Esophagus squamous epithelium (tissue), 4 donors: ENCODE measurements at regions not wholly inside any gene's neighbourhood (a gene's known extent, or its start where the extent isn't known, plus 50 kb on each side); places are given as distances from the start of the nearest gene placed in this dataset.

Source experiments
- CTCF ChIP-seq, 6 experiments: fragments of 450-650 bp in 4 of 6; fragments of 200-600 bp in 2 of 6; sonication (generic) in 2 of 6; IDR thresholded peaks; one replicate each; pipeline ENCODE4 v1.5.1; 2016 to 2019; ENCODE audit warnings: antibody characterized with exemption in 6 of 6, mild to moderate bottlenecking in 4 of 6, moderate library complexity in 4 of 6
- POLR2A ChIP-seq, 4 donors: fragments of 450-650 bp; IDR thresholded peaks; one replicate each; pipeline ENCODE4 v1.6.1; 2017; ENCODE audit warnings: antibody characterized with exemption in 4 of 4, mild to moderate bottlenecking in 4 of 4, moderate library complexity in 3 of 4

DNA sequence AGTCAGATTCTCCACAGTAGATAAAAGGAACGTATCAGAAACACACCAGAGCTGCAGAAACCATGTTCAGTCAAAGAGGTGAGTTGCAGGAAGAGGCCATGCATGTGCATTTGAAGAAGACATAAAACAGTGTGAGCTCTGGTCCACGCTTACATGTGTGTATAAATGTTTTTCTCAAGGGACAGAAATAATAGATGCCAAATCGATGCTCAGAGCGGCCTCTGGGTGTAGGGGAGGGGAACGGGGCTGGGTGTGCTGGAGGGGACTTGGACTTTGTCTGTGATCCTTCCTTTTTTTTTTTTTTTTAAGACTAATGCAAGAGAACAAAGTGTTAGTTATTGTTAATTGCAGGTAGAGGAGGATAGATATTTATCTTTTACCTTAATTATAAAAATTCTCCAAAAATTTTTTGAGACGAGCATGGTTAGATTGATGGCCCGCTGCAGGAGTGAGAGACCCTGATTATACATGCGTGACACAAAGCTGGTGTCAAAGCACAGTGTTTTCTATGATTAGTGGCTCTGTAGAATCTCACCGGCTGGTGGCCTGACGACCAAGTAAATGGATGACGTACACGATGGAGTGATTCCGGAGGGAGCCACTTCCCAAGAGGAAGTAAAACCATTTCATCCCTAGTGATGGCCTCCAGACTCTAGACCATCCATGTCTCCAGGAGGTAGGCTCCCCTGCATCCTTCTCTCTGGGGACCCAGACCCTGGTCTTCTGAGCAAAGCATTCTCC is 240.2 kb downstream of the ENGASE start:
- TF ChIP-seq CTCF (IDR thresholded peaks at IDR 0.05) (no peak), POLR2A (IDR thresholded peaks at IDR 0.05) (no peak)
